Osteocyte (in vitro differentiated cells): ENCODE measurements at regions not wholly inside any gene's neighbourhood (a gene's known extent, or its start where the extent isn't known, plus 50 kb on each side); places are given as distances from the start of the nearest gene placed in this dataset.

Experiments used
- DNase-seq: peaks from one replicate; pipeline ENCODE4 v3.0.0; 2021; ENCODE audit warnings: mixed read lengths; ENCODE audit not compliant: unreplicated experiment; ENCODE audit errors: extremely low spot score
- H3K27ac Mint-ChIP-seq: one replicate; pipeline ENCODE4 v1.8.0; 2021; ENCODE audit warnings: mild to moderate bottlenecking, mixed read lengths; ENCODE audit not compliant: unreplicated experiment
- H3K27me3 Mint-ChIP-seq: one replicate; pipeline ENCODE4 v1.8.0; 2021; ENCODE audit warnings: mixed read lengths; ENCODE audit not compliant: unreplicated experiment
- H3K36me3 Mint-ChIP-seq: one replicate; pipeline ENCODE4 v1.8.0; 2021; ENCODE audit warnings: mixed read lengths; ENCODE audit not compliant: unreplicated experiment
- H3K4me1 Mint-ChIP-seq: one replicate; pipeline ENCODE4 v1.8.0; 2021; ENCODE audit warnings: mixed read lengths; ENCODE audit not compliant: unreplicated experiment
- H3K4me3 Mint-ChIP-seq: one replicate; pipeline ENCODE4 v1.8.0; 2021; ENCODE audit warnings: mild to moderate bottlenecking, moderate library complexity, mixed read lengths; ENCODE audit not compliant: unreplicated experiment
- H3K9me3 Mint-ChIP-seq: one replicate; pipeline ENCODE4 v1.8.0; 2021; ENCODE audit warnings: mixed read lengths; ENCODE audit not compliant: unreplicated experiment
- CTCF ChIP-seq: fragments of 200-600 bp; sonication (generic); IDR thresholded peaks from 2 replicates; pipeline ENCODE4 v1.5.0; 2021; ENCODE audit warnings: antibody characterized with exemption, mild to moderate bottlenecking, moderate library complexity

GRCh38 chr5:60520451-60521227 is 179.3 kb downstream of the DEPDC1B start:
- DNase-seq = no peak
- no peaks in the 10 kb centered on the region for H3K36me3 Mint-ChIP-seq
- H3K4me3 Mint-ChIP-seq = no peak overlapping the region

GRCh38 chr5:60519372-60519771 is 180.6 kb downstream of the DEPDC1B start:
- no peaks in the 10 kb centered on the region for H3K36me3 Mint-ChIP-seq
- H3K4me3 Mint-ChIP-seq = no peak overlapping the region
- H3K27me3 Mint-ChIP-seq = peaks cover 5% of the 10 kb centered on the region
- peaks cover 12% of the 10 kb centered on the region for H3K4me1 Mint-ChIP-seq
- no peak for DNase-seq
- no peak overlapping the region for H3K27ac Mint-ChIP-seq
- TF ChIP-seq CTCF = no peak
- no peaks in the 10 kb centered on the region for H3K9me3 Mint-ChIP-seq

More at GRCh38 chr5:60520451-60521227, 179.3 kb downstream of the DEPDC1B start:
- H3K27me3 Mint-ChIP-seq = no peaks in the 10 kb centered on the region
- no peaks in the 10 kb centered on the region for H3K9me3 Mint-ChIP-seq
- H3K27ac Mint-ChIP-seq = no peak overlapping the region
- H3K4me1 Mint-ChIP-seq = peaks cover 12% of the 10 kb centered on the region
- no peak for TF ChIP-seq CTCF

DNA sequence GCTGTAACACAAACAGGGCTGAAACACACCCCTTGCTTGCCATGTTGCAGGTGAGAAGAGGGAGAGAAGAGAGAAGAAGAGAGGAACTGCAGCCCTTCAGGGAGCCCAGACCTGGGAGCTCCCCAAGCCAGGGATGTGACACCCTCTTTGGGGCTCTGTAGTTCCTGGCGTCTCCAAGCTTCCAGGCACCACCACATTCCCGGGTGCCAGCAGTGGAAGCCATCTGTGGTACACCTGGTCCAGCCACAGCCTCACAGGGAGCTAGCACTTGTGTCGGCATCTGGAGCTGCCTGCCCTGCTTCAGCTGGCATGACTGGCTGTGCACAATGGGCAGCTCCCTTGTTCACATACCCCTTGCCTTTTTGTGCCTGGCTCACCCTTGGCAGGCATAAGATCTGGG is 182.1 kb downstream of the DEPDC1B start:
- TF ChIP-seq CTCF = no peak
- peaks cover 5% of the 10 kb centered on the region for H3K27me3 Mint-ChIP-seq
- H3K27ac Mint-ChIP-seq = no peak overlapping the region
- H3K36me3 Mint-ChIP-seq = no peaks in the 10 kb centered on the region
- H3K4me3 Mint-ChIP-seq = no peak overlapping the region
- no peaks in the 10 kb centered on the region for H3K9me3 Mint-ChIP-seq
- H3K4me1 Mint-ChIP-seq = peaks cover 12% of the 10 kb centered on the region
- DNase-seq = no peak

GRCh38 chr5:60517094-60517694 is 182.8 kb downstream of the DEPDC1B start:
- Mint-ChIP-seq H3K4me3 (no peak overlapping the region), H3K27ac (no peak overlapping the region), H3K9me3 (no peaks in the 10 kb centered on the region), H3K4me1 (peaks cover 12% of the 10 kb centered on the region), H3K36me3 (no peaks in the 10 kb centered on the region), H3K27me3 (peaks cover 5% of the 10 kb centered on the region)
- no peak for TF ChIP-seq CTCF
- no peak for DNase-seq

- TF ChIP-seq CTCF = no peak
- no peak for DNase-seq
- H3K36me3 Mint-ChIP-seq = no peaks in the 10 kb centered on the region
- no peak overlapping the region for H3K27ac Mint-ChIP-seq
- H3K4me3 Mint-ChIP-seq = no peak overlapping the region
- H3K9me3 Mint-ChIP-seq = no peaks in the 10 kb centered on the region
- H3K4me1 Mint-ChIP-seq = peaks cover 14% of the 10 kb centered on the region
- peaks cover 5% of the 10 kb centered on the region for H3K27me3 Mint-ChIP-seq
Observed at GRCh38 chr5:60516688-60517087, 183.3 kb downstream of the DEPDC1B start.
